Panc1 (cell line): ENCODE measurements at regions not wholly inside any gene's neighbourhood (a gene's known extent, or its start where the extent isn't known, plus 50 kb on each side); places are given as distances from the start of the nearest gene placed in this dataset.

Experiments
- CTCF ChIP-seq: fragments of 450-650 bp; IDR thresholded peaks from 2 replicates; pipeline ENCODE4 v1.5.1; 2017; ENCODE audit warnings: mild to moderate bottlenecking
- POLR2AphosphoS5 ChIP-seq: IDR thresholded peaks from 2 replicates; pipeline ENCODE4 v1.6.1; 2012; ENCODE audit warnings: mild to moderate bottlenecking, low read depth, low read length, moderate library complexity

DNA sequence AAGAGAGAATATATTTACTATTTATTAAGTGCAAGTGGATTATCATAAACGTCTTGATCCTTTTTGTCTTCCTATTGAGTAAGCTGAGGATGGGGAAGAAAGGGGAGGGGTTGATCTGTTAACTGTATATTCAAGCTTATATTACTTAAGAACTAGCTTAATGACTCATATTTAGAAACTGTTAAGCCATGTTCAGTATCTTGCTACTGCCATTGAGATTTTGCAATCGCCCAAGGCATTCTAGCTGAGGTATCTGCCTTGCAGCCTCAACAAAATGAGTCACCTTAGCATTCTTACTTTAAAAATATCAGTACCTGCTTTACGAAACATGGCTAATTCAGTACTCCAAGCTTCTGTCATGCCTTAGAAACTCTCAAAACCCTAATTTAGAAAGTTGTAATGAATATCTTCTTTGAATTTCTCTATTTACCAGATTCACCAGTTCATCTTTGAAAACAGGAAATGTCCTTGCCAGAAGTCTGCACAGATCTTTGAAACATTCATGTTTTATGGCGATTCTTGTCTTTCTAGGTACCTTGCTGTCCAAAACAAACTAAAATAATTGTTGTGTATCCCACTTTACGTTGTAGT is 76.1 kb downstream of the ALG10B start:
- TF ChIP-seq CTCF (no peak), POLR2AphosphoS5 (no peak)
